GM13977 (cell line): ENCODE measurements at regions not wholly inside any gene's neighbourhood (a gene's known extent, or its start where the extent isn't known, plus 50 kb on each side); places are given as distances from the start of the nearest gene placed in this dataset.

ENCODE experiments used
- DNase-seq: peaks from one replicate; pipeline ENCODE4 v3.0.0; 2012; ENCODE audit warnings: low spot score
- in situ Hi-C: fragments of 300-500 bp; cut with MboI; formaldehyde crosslinking; loops from one replicate; pipeline ENCODE4 v1.12.0; 2022; ENCODE audit warnings: low sequenced_read_pairs, low pct_unique_long_range_greater_than_20kb, mixed read lengths, inconsistent platforms; ENCODE audit not compliant: unreplicated experiment
- TF ChIP-seq, protein P1 (sequence below): IDR thresholded peaks from 2 replicates; pipeline ENCODE4 v1.5.1; 2012; ENCODE audit warnings: mild to moderate bottlenecking, control low read depth; ENCODE audit not compliant: insufficient read depth; ENCODE audit errors: extremely low read depth, missing control alignments

DNA sequence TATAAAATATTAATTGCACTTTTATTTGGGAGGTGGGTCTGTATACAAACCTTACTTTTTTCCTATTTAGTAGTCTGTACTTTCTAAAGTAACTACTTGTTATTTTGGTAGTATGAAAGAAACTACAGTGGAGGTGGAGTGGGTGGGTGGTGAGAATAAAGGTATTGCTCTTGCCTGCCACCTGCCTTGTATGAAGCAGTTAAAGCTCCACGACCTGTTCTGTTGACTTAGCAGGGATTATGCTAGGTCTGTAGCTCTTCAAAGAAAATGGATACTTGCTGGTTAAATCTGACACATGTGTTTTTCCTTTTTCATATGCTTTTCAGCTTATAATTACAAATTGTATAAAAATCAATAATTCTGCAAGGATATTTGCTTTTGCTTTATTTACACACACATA lies 111.9 kb downstream of the EHF start:
- DNase-seq: no peak
- in situ Hi-C loops: no loop called here
- TF ChIP-seq, protein P1, sequence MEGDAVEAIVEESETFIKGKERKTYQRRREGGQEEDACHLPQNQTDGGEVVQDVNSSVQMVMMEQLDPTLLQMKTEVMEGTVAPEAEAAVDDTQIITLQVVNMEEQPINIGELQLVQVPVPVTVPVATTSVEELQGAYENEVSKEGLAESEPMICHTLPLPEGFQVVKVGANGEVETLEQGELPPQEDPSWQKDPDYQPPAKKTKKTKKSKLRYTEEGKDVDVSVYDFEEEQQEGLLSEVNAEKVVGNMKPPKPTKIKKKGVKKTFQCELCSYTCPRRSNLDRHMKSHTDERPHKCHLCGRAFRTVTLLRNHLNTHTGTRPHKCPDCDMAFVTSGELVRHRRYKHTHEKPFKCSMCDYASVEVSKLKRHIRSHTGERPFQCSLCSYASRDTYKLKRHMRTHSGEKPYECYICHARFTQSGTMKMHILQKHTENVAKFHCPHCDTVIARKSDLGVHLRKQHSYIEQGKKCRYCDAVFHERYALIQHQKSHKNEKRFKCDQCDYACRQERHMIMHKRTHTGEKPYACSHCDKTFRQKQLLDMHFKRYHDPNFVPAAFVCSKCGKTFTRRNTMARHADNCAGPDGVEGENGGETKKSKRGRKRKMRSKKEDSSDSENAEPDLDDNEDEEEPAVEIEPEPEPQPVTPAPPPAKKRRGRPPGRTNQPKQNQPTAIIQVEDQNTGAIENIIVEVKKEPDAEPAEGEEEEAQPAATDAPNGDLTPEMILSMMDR: no peak

DNA sequence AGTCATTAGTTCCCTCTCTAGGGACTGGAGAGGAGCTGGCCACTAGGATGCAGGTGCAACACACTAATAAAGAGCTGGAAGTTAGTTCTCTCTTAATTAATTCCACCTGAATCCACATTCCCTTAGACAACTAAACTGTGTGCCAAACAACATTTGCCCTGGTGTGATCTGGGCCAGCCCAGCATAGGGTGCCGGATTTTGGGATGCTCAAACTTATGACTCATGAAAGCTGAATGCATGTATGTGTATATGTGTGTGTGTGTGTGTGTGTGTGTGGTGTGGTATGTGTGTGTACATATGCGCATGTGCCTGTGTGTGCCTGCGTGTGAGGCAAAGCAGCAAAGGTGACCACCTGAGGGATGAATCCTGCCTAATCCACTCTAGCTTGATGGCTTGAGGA lies 110.7 kb downstream of the EHF start:
- in situ Hi-C loops: no loop called here
- no peak for DNase-seq
- TF ChIP-seq, protein P1: no peak

DNA sequence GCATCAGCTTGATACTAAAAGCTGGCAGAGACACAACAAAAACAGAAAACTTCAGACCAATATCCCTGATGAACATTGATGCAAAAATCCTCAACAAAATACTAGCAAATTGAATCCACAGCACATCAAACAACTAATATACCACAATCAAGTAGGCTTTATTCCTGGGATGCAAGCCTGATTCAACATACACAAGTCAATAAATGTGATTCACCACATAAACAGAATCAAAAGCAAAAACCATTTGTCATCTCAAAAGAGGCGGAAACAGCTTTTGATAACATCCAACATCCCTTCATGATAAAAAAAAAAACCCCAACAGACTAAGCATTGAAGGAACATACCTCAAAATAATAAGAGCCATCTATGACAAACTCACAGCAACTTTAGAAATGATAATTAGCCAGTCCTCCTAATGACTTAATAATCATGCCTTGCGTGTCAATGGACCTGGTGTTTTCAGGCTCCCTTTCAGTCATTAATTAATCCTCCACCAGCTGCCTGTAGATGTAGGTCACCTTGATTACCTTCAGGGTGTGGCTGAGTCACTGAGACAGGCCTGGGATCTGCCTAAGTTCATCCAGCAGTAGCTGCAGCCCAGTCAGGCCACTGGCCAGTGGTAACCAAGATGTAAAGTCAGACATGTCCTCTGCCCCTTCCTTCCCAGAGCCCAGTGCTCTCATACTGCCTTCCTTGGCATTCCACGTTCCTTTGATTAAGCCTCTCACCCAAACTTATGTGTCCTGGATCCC lies 109.8 kb downstream of the EHF start:
- no peak for DNase-seq
- in situ Hi-C loops: no loop called here

DNA sequence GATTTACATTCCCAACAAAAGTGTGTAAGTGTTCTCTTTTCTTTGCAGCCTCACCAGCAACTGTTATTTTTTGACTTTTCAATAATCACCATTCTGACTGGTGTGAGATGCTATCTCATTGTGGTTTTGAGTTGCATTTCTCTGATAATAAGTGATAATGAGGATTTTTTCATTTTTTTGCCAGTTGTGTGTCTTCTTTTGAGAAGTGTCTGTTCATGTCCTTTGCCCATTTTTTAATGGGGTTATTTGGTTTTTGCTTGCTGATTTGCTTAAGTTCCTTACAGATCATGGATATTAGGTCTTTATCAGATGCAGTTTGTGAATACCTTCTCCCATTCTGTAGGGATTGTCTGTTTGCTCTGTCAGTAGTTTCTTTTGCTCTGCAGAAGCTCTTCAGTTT lies 107.7 kb downstream of the EHF start:
- in situ Hi-C loops: no loop called here
- DNase-seq: no peak
- TF ChIP-seq, protein P1: no peak

More for the DNA sequence above, 109.8 kb downstream of the EHF start:
- TF ChIP-seq, protein P1: no peak

DNA sequence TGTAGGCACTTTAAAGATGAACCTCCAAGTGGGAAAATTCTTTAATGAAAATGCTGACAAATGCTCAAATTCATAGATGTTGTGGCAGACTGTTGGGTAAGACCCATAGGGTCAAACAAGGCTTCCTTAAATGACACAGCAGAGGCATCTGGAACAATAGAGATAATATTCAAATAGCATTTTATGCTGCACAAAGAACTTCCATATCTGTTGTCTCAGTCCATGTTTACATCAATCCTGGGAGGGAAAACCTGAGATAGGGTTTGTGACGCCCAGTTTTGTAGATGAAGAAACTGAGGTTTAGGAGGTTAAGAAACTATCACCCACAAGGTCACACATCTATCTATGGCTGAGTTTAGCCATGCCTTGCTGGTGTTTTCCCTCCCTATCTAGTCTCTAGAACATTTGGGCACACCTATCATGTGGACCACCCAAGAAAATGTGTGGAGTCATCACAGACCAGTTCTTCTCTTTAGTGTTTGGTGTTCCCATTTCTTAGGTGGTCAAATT lies 106.4 kb downstream of the EHF start:
- in situ Hi-C loops: no loop called here
- TF ChIP-seq, protein P1: no peak
- no peak for DNase-seq

DNA sequence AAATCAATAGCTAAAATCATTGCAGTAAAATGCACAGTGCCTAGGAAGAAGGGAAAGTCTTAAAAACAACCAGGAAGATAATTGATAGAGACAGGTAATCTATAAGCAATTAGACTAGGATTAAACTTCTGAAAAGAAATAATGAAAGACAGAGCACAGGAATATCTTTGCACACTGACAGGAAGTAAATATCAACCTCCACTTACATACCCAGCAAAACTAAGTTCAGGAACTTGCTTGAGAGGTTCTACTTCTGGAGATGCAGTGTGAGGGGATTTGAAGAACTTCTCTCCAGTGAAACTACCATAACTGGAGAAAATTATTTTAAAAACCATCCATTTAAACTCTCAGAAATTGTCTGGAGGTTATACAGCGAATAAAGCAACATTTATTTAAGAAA lies 104.1 kb downstream of the EHF start:
- no peak for DNase-seq
- in situ Hi-C loops: no loop called here
- TF ChIP-seq, protein P1: no peak
